ENCODE measurements at regions not wholly inside any gene's neighbourhood (a gene's known extent, or its start where the extent isn't known, plus 50 kb on each side); places are given as distances from the start of the nearest gene placed in this dataset.

DNA sequence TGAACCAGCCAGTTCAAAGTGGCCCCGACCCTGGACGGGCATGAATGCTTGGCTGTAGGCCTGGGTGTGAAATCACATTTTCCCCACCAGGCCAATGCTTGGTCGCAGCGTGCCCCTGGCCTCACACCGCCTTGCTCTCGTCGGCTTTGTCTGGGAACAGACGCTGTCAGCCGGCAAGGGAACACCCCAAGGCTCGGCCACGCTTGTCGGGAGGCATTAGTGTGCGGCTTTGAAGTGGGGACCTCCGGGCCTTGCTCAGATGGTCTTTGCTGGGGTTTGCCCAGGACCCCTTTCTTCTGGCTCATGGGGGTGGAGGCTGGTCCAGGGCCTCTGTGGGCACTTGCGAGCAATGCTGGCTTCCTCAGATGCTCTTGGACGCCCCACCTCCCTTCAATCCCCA, 79.1 kb downstream of the INHBB start:
- no peak for DNase-seq (ENCODE audit: low read depth in 2 of 2)

DNA sequence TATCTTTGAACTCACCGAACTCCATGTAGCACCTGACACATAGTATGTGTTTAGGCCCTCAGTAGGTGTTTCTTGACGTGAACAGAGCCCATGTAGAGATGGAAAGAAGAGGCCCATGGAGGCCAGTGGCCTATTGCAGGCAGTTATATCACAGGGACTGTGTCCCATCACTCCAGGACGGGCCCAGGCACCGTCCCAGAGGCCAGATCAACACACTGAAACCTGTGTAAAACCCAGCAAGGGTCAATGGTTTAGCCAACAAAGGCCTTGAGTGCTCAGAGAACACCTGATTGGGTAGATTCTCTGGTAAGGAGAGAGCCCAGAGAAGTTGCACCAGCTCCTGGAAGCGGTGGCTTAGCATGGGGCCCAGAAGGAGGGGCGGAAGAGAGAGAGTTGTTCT, 82.8 kb downstream of the INHBB start:
- no peak for DNase-seq (ENCODE audit: low read depth in 2 of 2)

GRCh38 chr2:120429586-120430500, 83.9 kb downstream of the INHBB start:
- no peak for DNase-seq (ENCODE audit: low read depth in 2 of 2)

GRCh38 chr2:120430501-120430830, 84.5 kb downstream of the INHBB start:
- DNase-seq (ENCODE audit: low read depth in 2 of 2) = no peak

DNA sequence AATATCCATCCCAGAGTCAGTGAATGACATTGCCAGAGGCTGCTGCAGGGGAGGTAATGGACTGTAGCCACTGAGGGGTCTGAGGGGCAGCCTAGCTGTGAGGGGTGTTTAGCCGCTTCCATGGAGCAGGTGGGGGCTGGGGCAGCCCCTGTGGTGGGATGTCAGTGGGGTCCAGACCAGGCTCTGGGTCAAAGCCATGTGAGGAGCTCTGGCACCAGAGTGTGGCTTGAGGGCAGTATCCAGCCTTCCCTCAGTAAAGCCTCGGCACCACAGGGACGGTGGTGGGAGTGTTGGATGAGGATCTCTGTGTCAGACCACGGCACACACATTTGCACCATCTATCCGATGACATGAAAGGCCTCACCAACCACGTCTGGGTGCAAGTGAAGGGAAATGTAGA, 85.0 kb downstream of the INHBB start:
- DNase-seq (ENCODE audit: low read depth in 2 of 2) = no peak

- DNase-seq (ENCODE audit: low read depth in 2 of 2) = no peak
Measured at GRCh38 chr2:120431386-120432292, 85.7 kb downstream of the INHBB start.

GRCh38 chr2:120432293-120432975, 86.5 kb downstream of the INHBB start:
- DNase-seq (ENCODE audit: low read depth in 2 of 2) = no peak

DNA sequence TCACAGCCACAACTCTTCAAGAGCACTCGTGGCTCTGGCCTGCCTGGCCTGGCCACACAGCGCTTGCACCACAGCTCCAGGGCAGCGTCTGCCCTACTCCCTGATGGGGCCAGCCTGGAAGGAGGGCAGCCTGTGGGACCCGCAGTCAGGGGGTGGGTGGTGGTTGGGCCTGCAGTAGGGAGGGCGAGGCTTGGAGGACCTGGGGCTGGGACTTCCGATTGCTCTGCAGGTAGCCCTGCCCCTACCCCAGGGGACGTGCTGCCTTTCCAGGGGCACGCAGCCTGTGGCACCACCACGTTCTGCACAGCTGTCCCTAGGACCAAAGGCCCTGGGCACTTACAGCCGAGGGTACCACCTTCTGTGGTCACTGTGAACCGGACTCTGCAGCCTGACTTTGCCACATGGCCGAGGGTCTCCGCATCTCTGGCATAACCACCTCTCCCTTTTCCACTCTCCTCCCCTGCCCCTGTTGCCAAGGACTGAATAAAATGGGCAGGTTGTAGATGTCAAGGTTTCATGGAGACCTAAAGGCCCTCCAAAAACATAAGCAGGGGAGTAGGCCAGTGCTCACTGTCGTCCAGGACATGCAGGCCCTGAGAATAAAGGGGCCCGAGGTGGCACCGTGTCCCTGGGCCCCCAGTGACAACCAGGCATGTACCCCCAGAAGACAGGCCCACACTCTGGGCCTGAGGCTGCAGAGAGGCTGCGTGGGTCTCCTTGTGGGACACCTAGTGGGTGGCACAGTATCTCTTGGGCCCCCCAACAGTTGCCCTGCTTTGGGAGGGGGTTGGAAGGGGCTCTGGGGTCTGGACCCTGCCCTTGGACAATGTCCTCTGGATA, 87.3 kb downstream of the INHBB start:
- DNase-seq (ENCODE audit: low read depth in 2 of 2) = no peak

DNA sequence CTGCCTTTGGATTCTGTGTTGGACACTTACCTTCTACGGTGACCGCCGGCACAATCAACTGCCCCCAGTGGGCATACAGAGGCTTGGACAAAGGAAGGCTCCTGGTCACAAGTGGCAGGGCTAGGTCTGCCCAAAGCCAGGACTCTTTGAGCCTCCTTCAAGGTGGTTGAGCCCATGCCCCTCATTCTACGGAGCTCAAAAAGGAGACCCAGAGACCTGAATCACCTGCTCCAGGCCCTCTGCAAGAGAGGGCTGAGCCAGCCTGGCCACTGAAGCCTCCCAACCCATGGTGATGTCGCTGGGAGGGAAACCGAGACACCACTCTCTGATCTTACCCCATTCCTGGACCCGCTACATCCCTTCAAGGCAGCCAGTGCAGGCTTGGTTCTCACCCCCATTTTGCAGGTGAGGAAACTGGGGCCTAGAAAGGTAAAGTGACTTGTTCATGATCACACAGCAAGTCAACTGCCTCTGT, 87.9 kb downstream of the INHBB start:
- no peak for DNase-seq (ENCODE audit: low read depth in 2 of 2)

GRCh38 chr2:120434492-120435308, 88.8 kb downstream of the INHBB start:
- no peak for DNase-seq (ENCODE audit: low read depth in 2 of 2)

DNA sequence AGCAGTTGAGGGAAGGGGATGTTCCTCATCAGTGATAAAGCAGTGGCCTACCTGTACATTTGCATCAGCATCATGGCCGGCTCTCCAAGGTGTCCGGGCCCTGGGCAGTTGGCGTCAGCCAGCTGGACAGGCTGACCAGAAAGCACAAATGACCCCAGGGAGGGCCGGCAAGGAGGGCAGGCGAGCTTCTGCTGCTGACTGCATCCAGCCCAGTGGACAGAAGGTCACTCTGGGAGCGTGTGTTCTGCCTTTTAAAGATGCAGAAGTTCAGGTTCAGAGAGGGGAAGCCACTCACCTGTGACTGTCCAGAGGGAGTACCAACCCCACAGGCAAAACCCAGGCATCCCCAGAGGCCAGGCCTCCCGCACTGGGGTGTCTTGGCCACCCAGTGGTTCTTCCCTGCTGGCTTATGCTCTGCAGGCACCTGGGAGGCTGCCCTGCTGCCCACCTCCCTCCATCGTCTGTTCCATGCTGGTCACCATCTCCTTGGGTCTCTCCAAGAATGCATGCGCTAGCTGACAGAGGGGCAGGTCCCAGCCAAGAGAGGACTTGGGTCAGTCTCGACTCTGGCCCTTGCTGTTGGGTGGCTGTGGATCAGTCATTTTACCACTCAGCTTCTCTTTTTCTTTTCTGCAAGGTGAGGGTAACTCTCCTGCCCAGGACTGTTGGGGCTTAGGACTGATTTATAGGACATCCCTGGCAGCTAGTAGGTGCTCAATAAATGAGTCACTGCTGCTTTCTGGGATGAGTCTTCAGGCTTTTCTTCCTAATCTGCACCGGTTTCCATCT, 89.9 kb downstream of the INHBB start:
- DNase-seq (ENCODE audit: low read depth in 2 of 2) = no peak

- no peak for DNase-seq (ENCODE audit: low read depth in 2 of 2)
Measured at GRCh38 chr2:120436460-120436739, 90.5 kb downstream of the INHBB start.

DNA sequence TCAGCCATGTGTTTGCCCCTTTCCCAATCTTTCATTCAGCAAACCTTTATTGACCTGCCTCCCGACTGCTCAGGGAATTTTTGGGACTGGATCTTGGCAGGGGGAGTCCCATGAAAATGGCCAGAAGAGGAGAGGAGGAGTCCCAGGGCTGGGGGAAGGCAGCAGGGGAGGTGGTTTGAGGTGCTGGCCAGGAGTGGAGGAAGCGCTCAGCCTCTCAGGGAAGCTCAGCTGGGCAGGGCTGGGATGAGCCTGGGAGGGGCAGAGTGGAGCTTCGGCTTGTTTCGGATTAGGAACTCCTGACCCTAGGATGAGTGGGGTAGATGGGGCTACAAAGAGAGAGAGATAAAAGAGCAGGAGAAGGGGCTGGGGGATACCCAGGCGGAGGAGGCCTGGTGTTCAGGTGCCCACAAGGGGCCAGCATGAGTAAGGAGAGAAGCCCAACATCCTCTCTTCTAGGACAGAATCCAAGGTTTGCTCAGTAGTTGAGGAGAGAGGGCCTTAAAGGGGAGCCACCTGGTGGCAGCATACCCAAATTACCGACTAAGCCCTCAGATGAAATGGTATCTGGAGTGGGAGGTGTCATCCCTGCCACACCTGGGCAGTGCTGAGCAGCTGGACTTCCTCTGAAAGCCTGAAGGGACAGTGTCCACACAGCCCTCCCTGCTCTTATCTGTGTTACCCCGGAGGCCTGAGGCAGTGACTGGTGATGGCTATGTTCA, 91.1 kb downstream of the INHBB start:
- DNase-seq (ENCODE audit: low read depth in 2 of 2) = no peak

- DNase-seq (ENCODE audit: low read depth in 2 of 2) = no peak
Measured at GRCh38 chr2:120437604-120438000, 91.7 kb downstream of the INHBB start.

DNA sequence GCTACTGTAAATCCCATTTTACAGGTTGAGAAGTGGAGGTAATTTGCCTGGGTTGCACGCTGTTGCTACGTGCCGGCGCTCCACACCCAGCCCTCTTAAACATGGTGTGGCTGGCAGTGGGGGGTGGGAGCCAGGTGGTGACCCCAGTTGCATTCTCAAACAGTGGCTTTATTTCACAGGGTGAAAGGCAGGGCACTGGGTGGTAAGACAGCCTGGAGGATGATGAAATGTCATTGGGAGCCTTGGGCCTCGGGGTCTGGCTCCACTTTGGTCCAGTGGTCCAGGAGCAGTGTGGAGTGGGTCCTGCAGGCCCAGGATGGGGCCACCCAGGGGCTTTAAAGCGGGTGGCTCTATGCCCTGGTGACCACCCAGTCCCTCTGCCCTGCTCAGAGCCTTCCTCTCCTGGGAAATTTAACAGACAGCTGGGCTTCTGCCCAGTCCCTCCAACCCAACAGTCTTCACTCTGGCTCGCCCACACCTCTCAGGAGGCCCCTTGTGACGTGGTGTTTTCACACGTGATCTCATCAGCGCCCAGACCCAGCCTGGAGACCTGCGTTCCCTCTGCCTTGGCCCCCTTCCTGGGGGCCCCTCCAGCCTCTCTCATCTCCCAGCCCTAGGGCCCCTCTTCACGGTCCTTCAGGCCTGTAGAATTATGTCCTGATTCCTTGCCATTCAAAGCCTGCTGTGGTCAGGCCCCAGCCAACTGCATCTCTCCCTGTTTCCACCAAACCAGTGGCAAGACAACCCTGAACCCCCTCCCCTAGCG, 92.5 kb downstream of the INHBB start:
- DNase-seq (ENCODE audit: low read depth in 2 of 2) = no peak

DNA sequence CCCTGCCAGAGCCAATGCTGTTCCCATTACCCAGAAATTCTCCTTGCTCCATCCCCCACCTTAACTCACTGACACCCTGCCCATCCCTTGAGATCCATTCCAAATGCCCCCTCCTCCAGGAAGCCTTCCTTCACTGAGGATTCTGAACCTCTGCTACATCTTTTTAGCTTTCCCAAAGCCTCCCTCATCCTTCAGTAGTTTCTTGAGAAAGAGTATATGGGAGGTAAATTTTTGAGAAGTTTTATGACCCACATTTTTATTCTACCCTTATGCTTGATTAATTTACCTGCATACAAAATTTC, 93.1 kb downstream of the INHBB start:
- DNase-seq (ENCODE audit: low read depth in 2 of 2) = no peak

DNA sequence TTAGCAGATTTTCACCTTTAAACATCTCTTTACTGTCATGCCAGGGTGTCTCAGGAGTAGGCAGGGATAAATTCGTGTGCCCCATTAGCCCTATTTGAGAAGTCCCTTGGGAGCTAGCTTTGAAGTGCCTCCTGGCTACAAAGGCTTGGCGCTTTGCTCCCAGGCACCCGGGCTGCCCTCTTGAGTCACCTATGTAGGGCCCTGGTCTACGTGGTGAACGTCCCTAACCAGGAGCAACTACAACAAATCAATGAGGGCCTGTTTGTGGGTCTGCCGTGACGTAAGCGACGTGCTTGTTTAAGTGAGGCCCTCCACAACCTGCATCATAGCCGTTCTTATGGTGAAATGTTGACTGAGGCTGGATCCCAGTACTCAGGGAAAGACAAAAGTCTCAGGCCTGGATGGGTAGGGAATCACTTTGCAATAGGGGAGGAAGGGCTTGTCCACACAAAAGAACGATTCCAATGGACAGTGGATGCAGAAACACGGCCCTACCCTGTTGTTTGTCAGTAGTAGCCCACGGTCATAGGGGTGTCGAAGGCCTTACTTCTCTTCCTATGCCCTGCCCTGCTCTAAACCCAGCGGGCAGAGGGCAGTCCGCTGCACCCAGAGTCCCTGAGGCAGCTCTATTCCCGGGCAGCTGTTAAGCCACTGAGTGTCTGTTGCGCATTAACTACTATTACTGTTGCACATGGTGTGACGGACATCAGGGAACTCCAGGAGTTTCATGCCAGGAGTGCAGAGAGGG, 93.9 kb downstream of the INHBB start:
- DNase-seq (ENCODE audit: low read depth in 2 of 2) = no peak

Data from stimulated activated CD4-positive, alpha-beta T cell treated with anti-CD3 and anti-CD28 coated beads, Interleukin-1b, Interleukin-23, amount 100 ng/mL, for 4 hours (primary cell).